ENCODE measurements at regions not wholly inside any gene's neighbourhood (a gene's known extent, or its start where the extent isn't known, plus 50 kb on each side); places are given as distances from the start of the nearest gene placed in this dataset.

- Histone ChIP-seq H3K4me1 (no peaks in the 10 kb centered on the region), H3K27ac (no peak overlapping the region), H3K4me3 (no peak overlapping the region), H3K27me3 (no peaks in the 10 kb centered on the region), H3K36me3 (no peaks in the 10 kb centered on the region), H3K9me3 (no peaks in the 10 kb centered on the region)
- DNase-seq = no peak
- intact Hi-C loops (cut with DNase I; ENCODE audit: low total_unique reads) = no loop called here
- no peak for TF ChIP-seq POLR2A (IDR thresholded peaks at IDR 0.05)
- no peak for TF ChIP-seq CTCF (IDR thresholded peaks at IDR 0.05)
These were observed 1075.7 kb upstream of the PABPC4L start for GRCh38 chr4:135277068-135277979.

GRCh38 chr4:135274416-135274815 lies 1072.8 kb upstream of the PABPC4L start:
- no peak for TF ChIP-seq CTCF (IDR thresholded peaks at IDR 0.05)
- no peak for TF ChIP-seq POLR2A (IDR thresholded peaks at IDR 0.05)
- Histone ChIP-seq H3K4me1 (no peaks in the 10 kb centered on the region), H3K9me3 (no peaks in the 10 kb centered on the region), H3K4me3 (no peak overlapping the region), H3K27ac (no peak overlapping the region), H3K36me3 (no peaks in the 10 kb centered on the region), H3K27me3 (no peaks in the 10 kb centered on the region)
- intact Hi-C loops (cut with DNase I; ENCODE audit: low total_unique reads) = no loop called here
- no peak for DNase-seq

GRCh38 chr4:135269125-135269890 lies 1067.7 kb upstream of the PABPC4L start:
- no peak overlapping the region for H3K27ac ChIP-seq
- no peaks in the 10 kb centered on the region for H3K4me1 ChIP-seq

GRCh38 chr4:135268369-135268768 lies 1066.8 kb upstream of the PABPC4L start:
- intact Hi-C loops (cut with DNase I; ENCODE audit: low total_unique reads) = no loop called here
- no peaks in the 10 kb centered on the region for H3K36me3 ChIP-seq
- H3K4me3 ChIP-seq = no peak overlapping the region
- H3K27me3 ChIP-seq = no peaks in the 10 kb centered on the region
- H3K4me1 ChIP-seq = no peaks in the 10 kb centered on the region
- H3K27ac ChIP-seq = no peak overlapping the region
- DNase-seq = no peak
- TF ChIP-seq POLR2A (IDR thresholded peaks at IDR 0.05) = no peak
- TF ChIP-seq CTCF (IDR thresholded peaks at IDR 0.05) = no peak
- no peaks in the 10 kb centered on the region for H3K9me3 ChIP-seq

More at GRCh38 chr4:135269125-135269890, 1067.7 kb upstream of the PABPC4L start:
- TF ChIP-seq POLR2A (IDR thresholded peaks at IDR 0.05) = no peak
- no peak for TF ChIP-seq CTCF (IDR thresholded peaks at IDR 0.05)
- no peaks in the 10 kb centered on the region for H3K9me3 ChIP-seq
- H3K36me3 ChIP-seq = no peaks in the 10 kb centered on the region
- no peaks in the 10 kb centered on the region for H3K27me3 ChIP-seq
- no peak overlapping the region for H3K4me3 ChIP-seq
- intact Hi-C loops (cut with DNase I; ENCODE audit: low total_unique reads) = no loop called here
- DNase-seq = no peak
